Astrocyte (in vitro differentiated cells and primary cell): ENCODE measurements at regions not wholly inside any gene's neighbourhood (a gene's known extent, or its start where the extent isn't known, plus 50 kb on each side); places are given as distances from the start of the nearest gene placed in this dataset.

ENCODE experiments used
- DNase-seq: peaks from one replicate; pipeline ENCODE4 v3.0.0-alpha.2; 2010; ENCODE audit warnings: low read depth
- FAIRE-seq: peaks from 2 replicates; lab custom pipeline; 2011; peaks lifted over from hg19 to GRCh38; lab: Jason Lieb, UNC
- H2AFZ ChIP-seq: 2 replicates; pipeline ENCODE4 v1.6.0; 2012; ENCODE audit warnings: low read depth, low read length, inconsistent platforms
- H3K27ac ChIP-seq: 2 replicates; pipeline ENCODE4 v1.5.1; 2011; ENCODE audit warnings: low read depth, low read length, inconsistent platforms
- H3K27me3 ChIP-seq: 2 replicates; pipeline ENCODE4 v1.6.0; 2011; ENCODE audit warnings: low read length, inconsistent platforms; ENCODE audit not compliant: insufficient read depth
- H3K36me3 ChIP-seq: 2 replicates; pipeline ENCODE4 v1.5.1; 2011; ENCODE audit warnings: low read length, inconsistent platforms; ENCODE audit not compliant: insufficient read depth
- H3K4me1 ChIP-seq: 2 replicates; pipeline ENCODE4 v1.5.1; 2011; ENCODE audit warnings: low read length, inconsistent platforms; ENCODE audit not compliant: insufficient read depth
- H3K4me2 ChIP-seq: 2 replicates; pipeline ENCODE4 v1.6.0; 2012; ENCODE audit warnings: low read length, inconsistent platforms
- H3K4me3 ChIP-seq: 2 replicates; pipeline ENCODE4 v1.5.1; 2011; ENCODE audit warnings: low read depth, mild to moderate bottlenecking, low read length, inconsistent platforms; ENCODE audit not compliant: insufficient read depth
- H3K79me2 ChIP-seq: 2 replicates; pipeline ENCODE4 v1.6.0; 2012; ENCODE audit warnings: mild to moderate bottlenecking, low read length, inconsistent platforms; ENCODE audit not compliant: insufficient read depth
- H3K9ac ChIP-seq: 2 replicates; pipeline ENCODE4 v1.6.0; 2012; ENCODE audit warnings: mild to moderate bottlenecking, low read length, inconsistent platforms
- H3K9me3 ChIP-seq: 2 replicates; pipeline ENCODE4 v1.5.1; 2012; ENCODE audit warnings: low read depth, mild to moderate bottlenecking, low read length, inconsistent platforms; ENCODE audit not compliant: insufficient read depth
- H4K20me1 ChIP-seq: 2 replicates; pipeline ENCODE4 v1.6.0; 2012; ENCODE audit warnings: low read length, inconsistent platforms; ENCODE audit not compliant: insufficient read depth
- H3K27ac Mint-ChIP-seq: one replicate; pipeline ENCODE4 v1.8.0; 2021; ENCODE audit warnings: mild to moderate bottlenecking, mixed read lengths; ENCODE audit not compliant: unreplicated experiment
- H3K27me3 Mint-ChIP-seq: one replicate; pipeline ENCODE4 v1.8.0; 2021; ENCODE audit warnings: low read depth, mixed read lengths; ENCODE audit not compliant: unreplicated experiment
- H3K36me3 Mint-ChIP-seq: one replicate; pipeline ENCODE4 v1.8.0; 2021; ENCODE audit warnings: low read depth, mixed read lengths; ENCODE audit not compliant: unreplicated experiment
- H3K4me1 Mint-ChIP-seq: one replicate; pipeline ENCODE4 v1.8.0; 2021; ENCODE audit warnings: low read depth, mixed read lengths; ENCODE audit not compliant: unreplicated experiment
- H3K4me3 Mint-ChIP-seq: one replicate; pipeline ENCODE4 v1.8.0; 2021; ENCODE audit warnings: mild to moderate bottlenecking, moderate library complexity, mixed read lengths; ENCODE audit not compliant: unreplicated experiment
- H3K9me3 Mint-ChIP-seq: one replicate; pipeline ENCODE4 v1.8.0; 2021; ENCODE audit warnings: mild to moderate bottlenecking, mixed read lengths; ENCODE audit not compliant: unreplicated experiment
- EZH2 ChIP-seq: IDR thresholded peaks from 2 replicates; pipeline ENCODE4 v1.6.1; 2012; ENCODE audit warnings: mild to moderate bottlenecking, low read length, inconsistent platforms; ENCODE audit not compliant: insufficient read depth
- TF ChIP-seq, protein P1 (sequence below): IDR thresholded peaks from 2 replicates; pipeline ENCODE4 v1.5.1; 2011; ENCODE audit warnings: low read depth, mild to moderate bottlenecking, inconsistent platforms, low read length, moderate library complexity; ENCODE audit not compliant: insufficient read depth

GRCh38 chr16:72602499-72602898 lies 430.5 kb upstream of the PMFBP1 start:
- Mint-ChIP-seq H3K9me3 (no peaks in the 10 kb centered on the region), H3K27me3 (no peaks in the 10 kb centered on the region), H3K36me3 (no peaks in the 10 kb centered on the region), H3K27ac (no peak overlapping the region), H3K4me3 (no peak overlapping the region), H3K4me1 (no peaks in the 10 kb centered on the region)
- FAIRE-seq (no peak), DNase-seq (no peak)
- Histone ChIP-seq H3K4me3 (no peak overlapping the region), H3K9ac (no peak overlapping the region), H3K36me3 (no peaks in the 10 kb centered on the region), H3K27me3 (no peaks in the 10 kb centered on the region), H3K4me2 (no peak overlapping the region), H2AFZ (no peak overlapping the region), H3K4me1 (no peaks in the 10 kb centered on the region), H3K79me2 (no peaks in the 10 kb centered on the region), H3K27ac (no peak overlapping the region), H4K20me1 (no peaks in the 10 kb centered on the region), H3K9me3 (no peaks in the 10 kb centered on the region)
- TF ChIP-seq, protein P1, sequence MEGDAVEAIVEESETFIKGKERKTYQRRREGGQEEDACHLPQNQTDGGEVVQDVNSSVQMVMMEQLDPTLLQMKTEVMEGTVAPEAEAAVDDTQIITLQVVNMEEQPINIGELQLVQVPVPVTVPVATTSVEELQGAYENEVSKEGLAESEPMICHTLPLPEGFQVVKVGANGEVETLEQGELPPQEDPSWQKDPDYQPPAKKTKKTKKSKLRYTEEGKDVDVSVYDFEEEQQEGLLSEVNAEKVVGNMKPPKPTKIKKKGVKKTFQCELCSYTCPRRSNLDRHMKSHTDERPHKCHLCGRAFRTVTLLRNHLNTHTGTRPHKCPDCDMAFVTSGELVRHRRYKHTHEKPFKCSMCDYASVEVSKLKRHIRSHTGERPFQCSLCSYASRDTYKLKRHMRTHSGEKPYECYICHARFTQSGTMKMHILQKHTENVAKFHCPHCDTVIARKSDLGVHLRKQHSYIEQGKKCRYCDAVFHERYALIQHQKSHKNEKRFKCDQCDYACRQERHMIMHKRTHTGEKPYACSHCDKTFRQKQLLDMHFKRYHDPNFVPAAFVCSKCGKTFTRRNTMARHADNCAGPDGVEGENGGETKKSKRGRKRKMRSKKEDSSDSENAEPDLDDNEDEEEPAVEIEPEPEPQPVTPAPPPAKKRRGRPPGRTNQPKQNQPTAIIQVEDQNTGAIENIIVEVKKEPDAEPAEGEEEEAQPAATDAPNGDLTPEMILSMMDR = no peak
- TF ChIP-seq EZH2 = no peak

GRCh38 chr16:72598696-72599095 lies 426.7 kb upstream of the PMFBP1 start:
- no peaks in the 10 kb centered on the region for H3K79me2 ChIP-seq
- H3K4me3 ChIP-seq = no peak overlapping the region
- H3K27me3 Mint-ChIP-seq = no peaks in the 10 kb centered on the region
- no peak overlapping the region for H3K4me3 Mint-ChIP-seq
- no peaks in the 10 kb centered on the region for H3K9me3 Mint-ChIP-seq
- H3K27me3 ChIP-seq = no peaks in the 10 kb centered on the region
- TF ChIP-seq, protein P1 = no peak
- no peak for TF ChIP-seq EZH2
- H3K4me1 ChIP-seq = no peaks in the 10 kb centered on the region
- no peaks in the 10 kb centered on the region for H4K20me1 ChIP-seq
- H2AFZ ChIP-seq = no peak overlapping the region
- FAIRE-seq = no peak
- H3K9ac ChIP-seq = no peak overlapping the region
- H3K9me3 ChIP-seq = no peaks in the 10 kb centered on the region
- no peaks in the 10 kb centered on the region for H3K4me1 Mint-ChIP-seq
- no peak overlapping the region for H3K27ac ChIP-seq
- no peaks in the 10 kb centered on the region for H3K36me3 Mint-ChIP-seq
- no peak overlapping the region for H3K4me2 ChIP-seq
- no peaks in the 10 kb centered on the region for H3K36me3 ChIP-seq
- no peak for DNase-seq
- no peak overlapping the region for H3K27ac Mint-ChIP-seq

DNA sequence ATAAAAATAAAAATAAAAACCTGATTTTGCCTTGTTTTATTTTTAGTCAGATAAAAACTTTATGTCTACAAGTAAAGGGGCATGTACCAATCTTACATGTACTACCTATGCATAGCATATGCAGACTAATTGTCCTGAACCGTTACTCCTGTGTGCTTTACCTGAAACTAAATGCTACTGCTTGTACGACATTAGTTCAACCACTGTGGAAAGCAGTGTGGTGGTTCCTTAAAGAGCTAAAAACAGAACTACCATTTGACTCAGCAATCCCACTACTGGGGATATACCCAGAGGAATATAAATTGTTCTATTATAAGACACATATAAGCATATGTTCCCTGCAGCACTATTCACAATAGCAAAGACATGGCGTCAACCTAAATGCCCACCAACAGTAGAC lies 426.0 kb upstream of the PMFBP1 start:
- H3K27me3 Mint-ChIP-seq = no peaks in the 10 kb centered on the region

More for the DNA sequence above, 426.0 kb upstream of the PMFBP1 start:
- Histone ChIP-seq H3K27ac (no peak overlapping the region), H3K9me3 (no peaks in the 10 kb centered on the region), H3K9ac (no peak overlapping the region), H3K4me3 (no peak overlapping the region), H3K27me3 (no peaks in the 10 kb centered on the region), H4K20me1 (no peaks in the 10 kb centered on the region), H2AFZ (no peak overlapping the region), H3K79me2 (no peaks in the 10 kb centered on the region), H3K4me1 (no peaks in the 10 kb centered on the region), H3K4me2 (no peak overlapping the region), H3K36me3 (no peaks in the 10 kb centered on the region)
- FAIRE-seq = no peak
- DNase-seq = no peak
- no peaks in the 10 kb centered on the region for H3K4me1 Mint-ChIP-seq
- no peak overlapping the region for H3K27ac Mint-ChIP-seq
- TF ChIP-seq, protein P1 = no peak
- TF ChIP-seq EZH2 = no peak
- H3K4me3 Mint-ChIP-seq = no peak overlapping the region
- H3K36me3 Mint-ChIP-seq = no peaks in the 10 kb centered on the region
- no peaks in the 10 kb centered on the region for H3K9me3 Mint-ChIP-seq
